Vagina (tissue), 2 donors: ENCODE measurements at regions not wholly inside any gene's neighbourhood (a gene's known extent, or its start where the extent isn't known, plus 50 kb on each side); places are given as distances from the start of the nearest gene placed in this dataset.

Experiments
- CTCF ChIP-seq, 3 experiments: fragments of 450-650 bp in 2 of 3; fragments of 200-600 bp in 1 of 3; sonication (generic) in 1 of 3; IDR thresholded peaks; one replicate each; pipeline ENCODE4 v1.5.1; 2017 to 2019; ENCODE audit warnings: antibody characterized with exemption in 3 of 3, mild to moderate bottlenecking in 2 of 3, moderate library complexity in 2 of 3
- POLR2AphosphoS5 ChIP-seq, 2 donors: sonication (generic); formaldehyde crosslinking; IDR thresholded peaks; one replicate each; pipeline ENCODE4 v1.9.0; 2017; ENCODE audit warnings: antibody characterized with exemption in 2 of 2, mild to moderate bottlenecking in 2 of 2, low read depth in 1 of 2; ENCODE audit not compliant: insufficient read depth in 1 of 2

- no peak for TF ChIP-seq CTCF (IDR thresholded peaks at IDR 0.05)
- no peak for TF ChIP-seq POLR2AphosphoS5 (IDR thresholded peaks at IDR 0.05; ENCODE audit: insufficient read depth in 1 of 2, low read depth in 1 of 2)
Observed at GRCh38 chr18:24853076-24853475, 392.6 kb downstream of the HRH4 start.
